ENCODE measurements at regions not wholly inside any gene's neighbourhood (a gene's known extent, or its start where the extent isn't known, plus 50 kb on each side); places are given as distances from the start of the nearest gene placed in this dataset.
"Not testable (repeated sequence)": the region's sequence is repeated elsewhere in the genome, so short reads cannot be mapped to it uniquely, and the experiment has no call there.

DNA sequence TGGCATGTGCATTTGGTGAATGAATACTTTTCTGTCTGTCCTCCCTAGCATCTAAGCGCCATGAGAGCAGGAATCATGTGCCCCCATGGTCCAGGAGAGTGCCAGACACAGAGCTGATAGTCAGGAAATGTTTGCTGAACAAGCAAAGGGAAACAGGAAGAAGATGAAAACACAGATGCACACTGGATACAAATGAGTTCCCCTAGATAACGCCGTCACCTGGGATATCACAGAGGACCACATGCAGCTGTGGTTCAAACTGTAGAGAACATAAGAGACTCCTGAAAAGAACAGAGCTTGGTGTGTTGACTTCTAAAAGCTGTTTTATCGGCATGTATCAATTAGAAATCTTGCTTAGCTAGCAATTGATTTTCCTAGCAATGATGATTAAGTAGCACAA, 293.7 kb downstream of the BTBD3 start:
- no peak for DNase-seq

DNA sequence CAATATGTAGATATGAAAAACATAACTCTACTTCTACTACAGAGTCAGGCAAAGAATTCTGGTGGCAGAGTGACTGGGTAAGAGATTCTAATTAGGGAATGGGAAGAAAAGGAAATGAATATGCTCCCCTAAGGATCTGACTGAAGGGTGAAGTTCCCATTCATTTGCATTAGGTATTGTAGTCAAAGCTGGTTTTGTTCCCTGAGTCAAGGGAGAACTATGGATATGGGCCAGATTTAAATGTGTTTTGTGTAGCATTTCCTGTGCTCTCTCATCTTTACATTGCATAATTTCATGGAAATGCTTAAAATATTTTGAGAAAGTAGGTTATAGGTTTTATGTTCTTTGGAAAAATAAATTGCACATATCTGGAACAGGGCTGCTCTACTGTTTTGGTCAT, 299.7 kb downstream of the BTBD3 start:
- no peak for DNase-seq

DNA sequence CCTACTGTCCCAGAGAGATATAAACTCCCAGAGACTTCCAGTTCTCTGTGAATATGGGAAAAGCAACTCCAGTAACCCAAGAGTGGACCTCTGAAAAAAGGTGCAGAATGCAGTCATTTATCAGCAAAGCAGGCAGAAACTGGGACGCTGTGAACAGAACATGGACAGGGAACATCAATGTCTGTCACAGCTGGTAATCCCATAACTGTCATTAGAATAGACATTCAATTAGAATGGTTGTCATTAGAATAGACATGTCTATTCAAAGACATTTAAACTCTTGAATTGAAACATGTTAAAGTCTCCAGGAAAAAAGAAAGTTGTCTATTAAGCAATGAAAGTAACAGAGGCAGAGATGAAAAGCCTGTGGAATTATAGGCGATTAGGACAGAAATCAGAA, 302.1 kb downstream of the BTBD3 start:
- DNase-seq = no peak

DNA sequence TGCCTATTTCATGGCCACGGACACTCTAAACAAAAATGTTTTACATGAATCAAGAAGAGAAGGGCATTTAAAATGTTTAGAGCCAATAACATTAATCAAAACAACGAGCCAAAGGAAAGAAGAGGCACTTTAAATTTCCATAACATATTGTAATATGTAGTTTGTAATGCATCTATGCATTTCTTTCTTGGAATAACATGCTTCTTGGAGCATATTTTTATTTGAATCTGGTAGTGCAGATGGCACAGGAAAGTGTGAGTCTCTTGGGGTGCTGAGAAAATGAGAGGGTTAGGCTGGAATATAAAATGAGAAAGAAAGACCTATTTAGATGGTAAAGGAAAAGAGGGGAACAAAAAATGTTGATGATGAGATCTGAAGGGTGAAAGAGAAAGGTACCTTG, 305.4 kb downstream of the BTBD3 start:
- no peak for DNase-seq

DNA sequence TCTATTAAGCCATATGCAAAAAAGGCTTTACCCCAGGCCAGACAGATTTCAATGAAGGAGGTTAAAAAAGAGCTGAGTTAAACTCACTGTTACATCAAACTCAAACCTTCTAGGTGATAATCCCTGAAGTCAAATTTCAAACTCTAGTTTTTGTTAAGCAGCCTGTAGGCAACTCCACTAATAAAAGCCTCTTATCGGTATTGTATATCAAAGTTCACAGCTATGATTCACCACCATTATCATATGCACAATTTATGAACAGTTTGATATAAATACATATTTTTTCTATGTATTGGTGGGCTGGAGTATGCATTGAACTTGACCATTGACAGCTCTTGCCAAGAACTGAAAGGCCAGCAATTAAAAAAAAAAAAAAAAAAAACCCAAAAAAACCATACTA, 308.2 kb downstream of the BTBD3 start:
- no peak for DNase-seq

DNA sequence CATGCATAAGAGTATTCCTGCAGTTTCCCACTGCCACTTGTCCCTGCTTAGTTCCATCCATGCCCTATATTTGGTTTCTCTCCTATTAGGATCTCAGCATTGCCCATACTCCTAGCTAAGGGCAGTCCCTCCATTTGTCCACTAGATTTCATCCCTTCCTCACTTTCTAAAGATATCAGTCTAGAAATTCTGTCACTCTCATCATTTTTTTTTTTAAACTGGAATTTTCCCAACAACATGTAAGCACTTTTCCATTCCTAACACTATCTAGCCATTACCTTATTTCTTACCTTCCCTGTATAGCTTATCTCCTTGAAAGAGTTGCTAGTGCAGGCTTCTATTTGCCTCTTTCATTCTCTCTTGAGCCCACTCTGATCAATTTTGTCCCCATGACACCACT, 312.2 kb downstream of the BTBD3 start:
- no peak for DNase-seq

DNA sequence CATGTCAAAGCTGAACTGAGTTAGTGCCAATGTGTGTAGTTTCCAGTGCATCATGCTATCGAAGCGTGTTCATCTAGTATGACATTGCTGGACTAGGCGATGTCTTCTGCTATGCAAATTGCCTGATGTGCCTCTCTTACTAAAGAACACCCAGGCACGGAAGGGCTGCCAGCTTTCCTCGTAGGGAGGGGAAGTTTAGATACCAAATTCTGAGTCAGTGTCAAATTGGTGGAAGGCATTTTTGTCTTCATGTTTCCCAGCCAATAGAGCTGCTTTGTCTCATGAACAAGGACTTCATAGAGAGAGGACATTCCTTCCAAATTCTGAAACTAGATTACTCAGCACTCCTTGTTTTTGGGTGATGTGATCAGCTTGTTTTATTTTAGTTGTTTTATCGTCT, 320.1 kb downstream of the BTBD3 start:
- no peak for DNase-seq

DNA sequence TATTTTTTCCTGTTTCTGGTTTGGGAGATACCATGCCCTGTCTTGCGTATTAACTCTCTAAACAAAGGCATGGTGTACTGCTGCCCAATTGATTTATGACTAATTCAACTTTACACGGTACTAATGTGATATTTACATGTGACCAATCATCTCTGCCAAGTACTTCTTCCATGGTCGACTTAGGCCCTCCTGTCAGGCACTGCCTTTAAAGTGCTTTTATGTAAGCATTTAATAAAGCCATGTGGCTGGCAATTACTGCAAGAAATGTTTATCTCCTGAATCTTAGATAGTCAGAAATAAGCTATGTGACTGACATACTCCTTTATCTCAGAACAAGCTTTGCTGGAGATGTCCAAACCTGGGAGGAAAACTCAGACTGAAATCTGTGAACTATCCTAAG, 323.4 kb downstream of the BTBD3 start:
- no peak for DNase-seq

DNA sequence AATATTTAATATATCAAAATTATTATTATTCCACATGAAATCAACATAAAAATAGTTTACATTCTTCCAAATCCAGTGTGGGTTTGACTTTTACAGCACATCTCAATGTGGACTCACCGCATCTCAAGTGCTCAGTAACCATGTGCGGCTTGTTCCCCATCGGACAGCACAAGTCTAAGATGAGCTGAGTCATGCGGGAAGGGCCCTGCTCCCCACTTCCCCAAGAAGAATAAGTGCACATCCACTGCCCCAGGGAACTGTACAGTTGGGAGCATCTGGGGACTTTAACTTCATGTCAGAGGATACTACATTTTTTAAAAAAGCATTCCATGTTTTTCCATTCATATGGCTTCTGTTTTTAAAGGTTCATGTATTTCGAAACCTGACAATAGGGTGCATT, 325.6 kb downstream of the BTBD3 start:
- DNase-seq = no peak

DNA sequence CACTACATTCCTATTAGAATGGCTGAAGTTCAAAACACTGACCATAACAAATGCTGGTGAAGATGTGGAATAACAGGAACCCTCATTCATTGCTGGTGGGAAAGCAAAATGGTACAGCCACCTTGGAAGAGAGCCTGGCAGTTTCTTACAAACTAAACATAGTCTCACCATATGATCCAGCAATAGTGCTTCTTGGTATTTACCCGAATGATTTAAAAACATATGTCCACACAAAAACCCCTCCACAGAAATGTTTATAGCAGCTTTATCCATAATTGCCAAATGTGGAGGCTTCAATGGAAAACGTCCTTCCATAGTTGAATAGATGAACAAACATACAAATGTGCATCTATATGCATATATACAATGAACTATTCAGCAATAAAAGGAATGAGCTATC, 330.8 kb downstream of the BTBD3 start:
- DNase-seq = no peak

DNA sequence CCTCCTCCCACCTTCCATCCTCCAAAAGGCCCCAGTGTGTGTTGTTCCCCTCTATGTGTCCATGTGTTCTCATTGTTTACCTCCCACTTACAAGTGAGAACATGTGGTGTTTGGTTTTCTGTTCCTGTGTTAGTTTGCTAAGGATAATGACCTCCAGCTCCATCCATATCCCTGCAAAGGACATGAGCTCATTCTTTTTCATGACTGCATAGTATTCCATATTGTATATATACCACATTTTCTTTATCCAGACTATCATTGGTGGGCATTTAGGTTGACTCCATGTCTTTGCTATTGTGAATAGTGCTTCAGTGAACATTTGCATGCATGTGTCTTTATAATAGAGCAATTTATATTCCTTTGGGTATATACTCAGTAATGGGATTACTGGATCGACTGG, 333.0 kb downstream of the BTBD3 start:
- DNase-seq = not testable (repeated sequence)

DNA sequence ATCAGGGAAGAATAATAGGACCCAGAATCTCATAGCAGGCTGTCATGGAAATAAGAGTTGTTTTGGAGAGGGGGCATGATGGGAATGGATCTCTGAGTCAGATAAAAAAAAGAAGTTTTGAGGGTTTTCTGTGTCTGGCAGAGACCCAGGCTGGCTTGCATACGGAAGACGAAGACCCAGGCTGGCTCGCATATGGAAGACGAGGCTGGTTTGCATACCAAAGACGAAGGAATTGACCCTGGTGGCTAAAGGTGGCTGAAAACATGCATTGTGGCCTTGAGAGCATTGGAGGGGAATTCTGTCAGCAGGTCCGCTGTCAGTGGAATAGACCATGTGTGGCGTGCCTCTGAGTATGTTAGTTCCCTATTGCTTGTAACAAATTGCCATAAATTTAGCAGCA, 335.1 kb downstream of the BTBD3 start:
- DNase-seq = no peak

DNA sequence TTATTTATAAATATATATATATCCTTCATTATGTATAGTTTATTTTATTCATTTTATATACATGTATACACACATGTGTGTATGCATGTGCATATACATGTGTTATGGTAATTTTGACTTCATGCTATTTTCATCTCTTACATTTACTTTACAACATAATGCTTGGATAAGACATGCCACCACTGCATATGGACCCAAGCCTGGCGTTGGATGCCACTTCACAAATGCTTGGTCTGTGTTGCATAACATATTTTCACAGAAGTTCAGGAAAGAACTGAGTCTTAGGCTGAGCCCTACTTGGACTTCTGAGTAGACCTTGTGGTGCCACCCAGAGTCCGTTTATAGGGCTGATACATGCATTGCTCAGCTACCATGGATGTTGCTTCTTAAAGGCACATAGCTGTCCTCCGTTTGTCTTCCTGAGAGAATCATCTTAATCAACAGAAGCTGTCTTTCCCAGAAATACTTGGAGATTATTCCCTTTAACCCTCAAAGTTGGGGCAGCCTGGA, 337.8 kb downstream of the BTBD3 start:
- no peak for DNase-seq

DNA sequence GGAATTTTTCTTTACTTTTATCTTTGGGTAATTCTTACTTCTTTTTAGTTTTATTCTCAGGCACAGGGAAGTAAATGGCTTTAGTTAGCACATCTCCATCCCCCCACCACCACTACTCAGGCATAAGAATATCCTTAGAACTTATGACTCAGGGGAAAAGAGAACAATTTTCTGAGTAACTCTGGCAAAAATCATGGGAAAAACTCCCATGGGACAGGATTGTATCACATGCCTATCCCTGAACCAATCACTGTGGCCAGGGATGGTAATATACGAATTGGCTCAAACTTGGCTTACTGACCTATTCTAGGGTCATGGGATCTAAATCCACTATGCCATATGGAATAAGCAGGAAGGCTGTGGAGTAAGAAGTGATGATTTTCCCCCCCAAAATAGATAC, 339.1 kb downstream of the BTBD3 start:
- no peak for DNase-seq

DNA sequence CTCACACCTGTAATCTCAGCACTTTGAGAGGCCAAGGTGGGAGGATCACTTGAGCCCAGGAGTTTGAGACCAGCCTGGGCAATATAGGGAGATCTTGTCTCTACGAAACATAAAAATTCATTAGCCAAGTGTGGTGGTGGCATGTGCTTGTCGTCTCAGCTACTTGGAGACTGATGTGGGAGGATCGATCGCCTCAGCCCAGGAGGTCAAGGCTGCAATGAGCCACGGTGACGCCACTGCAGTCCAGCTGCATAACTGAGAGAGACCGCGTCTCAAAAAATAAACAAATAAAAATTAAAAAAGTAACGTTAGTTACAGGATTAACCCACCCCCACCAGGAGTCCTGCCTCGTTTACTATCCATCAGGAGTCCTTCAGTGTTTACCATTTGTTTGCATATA, 345.1 kb downstream of the BTBD3 start:
- no peak for DNase-seq

DNA sequence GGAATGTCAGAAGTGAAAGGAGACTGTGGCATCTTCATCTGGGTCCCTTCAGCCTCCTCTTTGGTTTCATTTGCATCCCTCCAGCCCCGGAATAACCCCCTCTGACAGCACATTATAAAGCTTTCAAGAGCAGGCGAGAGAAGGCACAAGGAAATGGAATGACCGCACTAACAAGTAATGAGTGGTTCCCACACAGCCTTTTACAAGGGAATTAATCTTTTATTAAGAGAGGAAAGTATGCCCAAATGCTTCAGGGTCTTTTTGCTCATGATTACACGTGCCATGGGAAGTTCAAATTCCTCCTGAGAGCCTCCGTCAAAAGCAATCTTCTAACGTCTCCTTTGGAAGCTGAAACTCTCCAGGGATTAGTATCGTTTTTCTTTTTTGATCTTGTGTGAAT, 347.0 kb downstream of the BTBD3 start:
- no peak for DNase-seq

DNA sequence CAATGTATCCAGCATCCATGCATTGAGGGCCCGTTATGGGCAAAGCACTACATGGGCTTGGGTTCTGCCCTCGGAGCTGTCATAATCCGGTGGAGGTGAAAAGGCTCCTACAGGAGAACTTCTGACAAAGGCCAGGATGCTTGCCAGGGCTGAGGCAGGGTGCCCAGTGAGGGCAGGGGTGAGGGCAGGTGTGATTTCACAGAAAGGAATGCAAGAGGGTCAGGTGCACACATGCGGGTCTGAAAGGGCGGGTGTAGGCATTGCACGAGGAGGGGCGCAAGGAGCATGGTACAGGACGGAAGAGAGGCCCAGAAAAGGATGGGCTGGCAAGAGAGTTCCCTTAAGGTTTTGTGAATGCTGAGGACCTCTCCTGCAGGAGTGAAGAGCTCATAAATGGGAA, 348.0 kb downstream of the BTBD3 start:
- DNase-seq = no peak

DNA sequence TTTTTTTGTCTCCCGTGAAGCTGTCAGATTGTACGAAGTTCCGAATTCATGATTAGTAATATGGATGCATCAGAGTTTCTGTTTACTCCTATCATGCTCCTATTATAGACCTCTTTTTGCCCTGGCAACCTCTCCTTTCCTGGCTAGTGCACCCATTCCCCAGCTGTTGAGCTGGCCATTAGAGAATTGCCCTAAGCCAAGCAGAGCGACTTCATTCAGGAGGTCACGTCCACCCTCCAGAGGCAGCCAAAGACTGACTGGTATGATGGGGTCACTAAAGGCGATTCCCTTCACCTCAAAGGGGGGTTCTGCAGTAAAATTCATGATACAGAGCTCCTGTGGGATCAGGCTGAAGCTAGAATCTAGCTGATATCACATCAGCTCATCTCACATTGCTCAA, 351.9 kb downstream of the BTBD3 start:
- no peak for DNase-seq

DNA sequence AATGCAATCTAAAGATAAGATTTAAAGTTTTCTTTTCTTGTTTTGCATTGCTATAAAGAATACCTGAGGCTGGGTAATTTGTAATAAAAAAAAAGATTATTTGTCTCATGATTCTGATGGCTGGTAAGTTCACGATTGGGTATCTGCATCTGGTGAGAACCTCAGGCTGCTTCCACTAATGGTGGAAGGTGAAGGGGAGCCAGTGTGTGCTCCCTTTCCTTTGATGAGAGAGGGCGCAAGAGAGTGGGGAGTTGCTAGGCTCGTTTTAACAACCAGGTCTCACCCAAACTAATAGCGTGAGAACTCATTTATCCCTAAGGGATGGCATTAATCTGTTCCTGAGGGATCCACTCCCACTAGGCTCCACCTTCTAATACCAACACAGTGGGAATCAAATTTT, 353.2 kb downstream of the BTBD3 start:
- no peak for DNase-seq

DNA sequence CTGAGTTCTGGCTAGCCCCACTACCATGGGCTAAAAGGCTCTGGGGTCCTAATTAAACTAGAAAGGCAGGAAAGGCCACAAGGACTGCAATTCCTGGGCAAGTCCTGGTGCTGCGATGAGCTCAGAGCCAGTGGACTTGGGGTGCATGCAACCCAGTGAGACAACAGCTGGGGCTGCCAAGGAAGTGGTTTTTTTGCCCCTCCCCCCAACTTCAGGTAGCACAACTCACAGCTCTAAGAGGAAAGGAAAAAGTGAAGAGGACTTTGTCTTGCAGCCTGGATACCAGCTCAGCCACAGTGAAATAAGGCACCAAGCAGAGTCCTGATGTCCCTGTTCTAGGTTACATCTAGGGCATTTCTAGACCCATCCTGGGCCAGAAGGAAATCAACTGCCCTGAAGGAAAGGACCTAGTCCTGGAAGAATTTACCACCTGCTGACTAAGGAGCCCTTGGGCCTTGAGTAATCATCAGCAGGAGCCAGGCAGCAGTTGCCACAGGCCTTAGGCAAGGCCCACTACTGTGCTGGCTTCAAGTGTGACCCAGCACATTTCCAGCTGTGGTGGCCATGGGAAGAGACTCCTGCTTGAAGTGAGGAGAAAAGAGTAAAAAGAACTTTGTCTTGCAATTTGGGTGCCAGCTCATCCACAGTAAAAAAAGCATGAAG, 358.4 kb downstream of the BTBD3 start:
- no peak for DNase-seq

DNA sequence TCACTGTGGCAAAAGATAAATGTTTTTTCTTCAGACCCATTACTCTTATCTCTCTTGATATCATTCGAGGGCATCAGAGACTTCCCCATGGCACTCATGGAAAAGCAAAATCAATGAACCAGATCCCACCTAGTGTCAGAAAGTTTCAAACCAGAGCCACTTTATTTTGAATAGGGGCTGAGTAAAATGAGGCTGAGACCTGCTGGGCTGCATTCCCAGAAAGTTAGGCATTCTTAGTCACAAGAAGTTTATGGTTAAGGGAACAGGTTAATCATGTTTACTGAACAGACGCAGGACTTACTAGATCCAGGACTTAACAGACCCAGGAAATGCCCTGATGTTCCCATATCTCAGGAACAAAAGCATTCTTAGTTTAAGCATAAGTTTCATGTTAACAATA, 369.9 kb downstream of the BTBD3 start:
- DNase-seq = no peak

DNA sequence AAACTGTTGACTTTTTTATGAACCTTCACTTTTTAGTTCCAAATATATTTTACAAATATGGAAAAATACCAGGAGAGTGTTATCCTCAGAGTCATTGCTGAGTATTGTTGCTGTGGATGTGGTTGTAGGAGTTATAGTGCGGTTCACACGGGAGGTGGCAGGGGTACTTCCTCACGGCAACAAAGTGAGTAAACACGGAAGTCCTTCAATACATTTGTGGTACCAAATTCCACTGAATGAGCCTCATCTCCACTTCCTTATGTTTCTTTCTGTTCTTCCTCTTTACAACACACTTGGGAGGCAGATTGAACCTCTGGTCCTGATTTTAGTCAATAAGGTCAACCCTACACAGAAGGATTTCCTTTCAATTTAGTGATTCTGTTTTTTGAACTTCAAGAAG, 371.8 kb downstream of the BTBD3 start:
- no peak for DNase-seq

DNA sequence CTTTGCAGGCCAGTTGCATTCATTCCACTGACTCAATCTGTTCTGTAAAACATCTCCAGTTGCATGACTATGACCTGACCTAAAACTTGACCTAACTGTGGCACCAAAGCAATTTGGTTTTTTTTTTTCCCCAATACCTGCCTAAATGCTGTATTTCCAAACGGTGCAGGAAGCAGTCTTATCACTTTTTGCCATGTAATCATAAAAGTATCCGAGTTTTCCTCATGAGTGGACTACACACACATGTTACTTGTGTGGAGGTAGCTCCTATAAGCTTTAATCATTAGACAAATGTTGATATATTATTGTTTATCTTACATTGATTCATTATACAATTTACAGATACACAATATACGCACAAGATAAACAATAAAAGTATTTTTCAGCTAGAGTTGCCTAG, 373.7 kb downstream of the BTBD3 start:
- DNase-seq = no peak

DNA sequence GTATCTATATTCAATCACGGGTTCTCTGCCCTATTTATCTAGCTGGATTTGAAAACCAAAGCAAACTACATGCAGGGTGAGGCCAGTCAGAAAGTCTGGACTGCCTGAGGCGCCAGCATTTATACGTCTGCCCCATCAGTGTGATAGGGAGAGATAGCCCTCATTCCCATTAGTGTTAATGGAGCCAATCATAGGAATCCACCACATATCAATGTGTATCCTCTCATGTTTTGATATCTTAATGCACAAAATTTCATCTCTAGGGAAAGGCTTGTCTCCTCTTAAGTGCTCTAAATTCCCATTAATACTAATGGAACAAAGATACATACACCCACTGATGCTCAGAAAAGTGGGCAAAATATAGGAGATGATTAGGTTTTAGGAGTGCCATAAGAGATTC, 376.2 kb downstream of the BTBD3 start:
- DNase-seq = no peak

DNA sequence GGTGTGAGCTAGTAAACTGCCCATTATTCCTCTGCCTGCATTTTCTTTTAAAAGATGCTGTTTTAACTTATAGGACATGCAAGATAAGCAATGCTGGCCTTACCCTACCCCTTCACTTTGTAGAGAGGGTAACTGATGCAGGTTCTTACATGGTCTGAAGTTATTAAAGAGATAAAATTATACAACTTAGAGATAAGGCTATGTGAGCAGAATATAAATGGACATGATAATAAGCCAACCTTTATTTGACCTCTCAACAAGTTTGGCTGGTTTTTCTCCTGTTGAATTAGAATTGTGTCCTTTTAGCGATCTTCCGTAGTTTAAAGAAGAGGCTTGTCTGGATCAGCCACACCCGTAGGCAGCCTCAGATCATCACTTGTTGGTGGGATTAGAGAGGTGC, 377.0 kb downstream of the BTBD3 start:
- DNase-seq = no peak

Measured in stimulated activated CD4-positive, alpha-beta T cell treated with anti-CD3 and anti-CD28 coated beads, Interleukin-4, amount 100 ng/mL, for 1 hour (primary cell).